ENCODE measurements at regions not wholly inside any gene's neighbourhood (a gene's known extent, or its start where the extent isn't known, plus 50 kb on each side); places are given as distances from the start of the nearest gene placed in this dataset.

- TF ChIP-seq NRF1 (IDR thresholded peaks at IDR 0.05; ENCODE audit: low read depth, low read length) (no peak), CTCF (IDR thresholded peaks at IDR 0.05; ENCODE audit: control extremely low read depth in 1 of 3, insufficient read depth in 1 of 3, low read depth in 1 of 3, low read length in 3 of 3) (no peak), SP1 (IDR thresholded peaks at IDR 0.05; ENCODE audit: low read depth, low read length) (no peak), CREB1 (IDR thresholded peaks at IDR 0.05) (no peak), SUZ12 (IDR thresholded peaks at IDR 0.05; ENCODE audit: low read length) (no peak), ATF2 (IDR thresholded peaks at IDR 0.05; ENCODE audit: low read length) (no peak), EZH2 (IDR thresholded peaks at IDR 0.05; ENCODE audit: low read depth, low read length, severe bottlenecking) (no peak), TBP (IDR thresholded peaks at IDR 0.05; ENCODE audit: low read depth, low read length) (no peak), ZNF274 (IDR thresholded peaks at IDR 0.05; ENCODE audit: borderline replicate concordance, extremely low read depth, low read length) (no peak), TAF1 (IDR thresholded peaks at IDR 0.05; ENCODE audit: low read depth, low read length) (no peak)
These were observed 340.4 kb downstream of the SH3BGRL start for GRCh38 chrX:81542255-81542654.

Data from H1 (cell line).